RWPE1 (cell line): ENCODE measurements at regions not wholly inside any gene's neighbourhood (a gene's known extent, or its start where the extent isn't known, plus 50 kb on each side); places are given as distances from the start of the nearest gene placed in this dataset.

ENCODE experiments used
- CTCF ChIA-PET: fragments of 350-600 bp; sonication (Branson Sonifier 250); formaldehyde crosslinking; extraction: SDS; loops from one replicate; lab custom pipeline; 2021; lab: Yijun Ruan, JAX
- POLR2A ChIA-PET: fragments of 400-600 bp; formaldehyde crosslinking; extraction: SDS; loops from one replicate; lab custom pipeline; 2020; ENCODE audit warnings: antibody characterized with exemption; ENCODE audit not compliant: low non-redundant PET; lab: Yijun Ruan, JAX
- DNase-seq: peaks from one replicate; pipeline ENCODE4 v3.0.0; 2012; ENCODE audit warnings: low spot score
- H3K27ac ChIP-seq: fragments of 450-650 bp; 2 replicates; pipeline ENCODE4 v1.5.1; 2017
- CTCF ChIP-seq: fragments of 450-650 bp; conservative IDR thresholded peaks from 2 replicates; pipeline ENCODE4 v1.5.1; 2017; ENCODE audit warnings: low read depth, mild to moderate bottlenecking

GRCh38 chr20:39547546-39548408 lies 585.6 kb downstream of the DHX35 start:
- ChIA-PET POLR2A (no interaction called here), CTCF (interaction anchor here (0.6 to 0.7 kb wide), 3 partner anchors 134 to 356 kb away, joined by 3 to 4 read pairs (median 3); no protein-coding TSS in a partner anchor)
- no peak overlapping the region for H3K27ac ChIP-seq
- TF ChIP-seq CTCF, result no peak
- no peak for DNase-seq

GRCh38 chr20:39541136-39541803 lies 579.1 kb downstream of the DHX35 start:
- DNase-seq, result no peak
- H3K27ac ChIP-seq, result no peak overlapping the region
- POLR2A ChIA-PET, result no interaction called here
- CTCF ChIA-PET, result no interaction called here
- no peak for TF ChIP-seq CTCF

GRCh38 chr20:39538317-39538716 lies 576.2 kb downstream of the DHX35 start:
- no peak for TF ChIP-seq CTCF
- ChIA-PET CTCF (interaction anchor here (0.6 kb wide), 1 partner anchor 1217 kb away, joined by 5 read pairs; no protein-coding TSS in a partner anchor), POLR2A (no interaction called here)
- no peak for DNase-seq
- H3K27ac ChIP-seq, result no peak overlapping the region

- DNase-seq, result no peak
- H3K27ac ChIP-seq, result no peak overlapping the region
- ChIA-PET POLR2A (no interaction called here), CTCF (interaction anchor here (0.7 kb wide), 1 partner anchor 21 kb away, joined by 3 read pairs; no protein-coding TSS in a partner anchor)
- no peak for TF ChIP-seq CTCF
These were observed 573.2 kb downstream of the DHX35 start for GRCh38 chr20:39535301-39535700.

- POLR2A ChIA-PET, result no interaction called here
- TF ChIP-seq CTCF, result no peak
- no peak overlapping the region for H3K27ac ChIP-seq
These were observed 572.7 kb downstream of the DHX35 start for GRCh38 chr20:39534846-39535245.

GRCh38 chr20:39533858-39534257 lies 571.7 kb downstream of the DHX35 start:
- ChIA-PET POLR2A (no interaction called here), CTCF (no interaction called here)
- TF ChIP-seq CTCF, result no peak
- H3K27ac ChIP-seq, result no peak overlapping the region
- DNase-seq, result no peak

More at GRCh38 chr20:39534846-39535245, 572.7 kb downstream of the DHX35 start:
- CTCF ChIA-PET, result no interaction called here
- DNase-seq, result no peak
